GM21515 (cell line): ENCODE measurements at regions not wholly inside any gene's neighbourhood (a gene's known extent, or its start where the extent isn't known, plus 50 kb on each side); places are given as distances from the start of the nearest gene placed in this dataset.

Experiments
- ATAC-seq: cut with Tn5 transposase; IDR thresholded peaks from one replicate; pipeline ENCODE4 v1.9.1; 2021; ENCODE audit not compliant: unreplicated experiment

- no peak for ATAC-seq
Measured at GRCh38 chr5:4949108-4949507, 191.0 kb upstream of the ADAMTS16 start.

- no peak for ATAC-seq
Measured at GRCh38 chr5:4953576-4953975, 186.6 kb upstream of the ADAMTS16 start.

GRCh38 chr5:4954048-4954447 is 186.1 kb upstream of the ADAMTS16 start:
- ATAC-seq = no peak

GRCh38 chr5:4963265-4963664 is 176.9 kb upstream of the ADAMTS16 start:
- no peak for ATAC-seq

- ATAC-seq = no peak
Measured at GRCh38 chr5:4969351-4969750, 170.8 kb upstream of the ADAMTS16 start.

GRCh38 chr5:4970171-4970570 is 170.0 kb upstream of the ADAMTS16 start:
- no peak for ATAC-seq

- no peak for ATAC-seq
Measured at GRCh38 chr5:4976902-4977301, 163.2 kb upstream of the ADAMTS16 start.

- ATAC-seq = no peak
Measured at GRCh38 chr5:4977416-4978110, 162.6 kb upstream of the ADAMTS16 start.

GRCh38 chr5:4980201-4980600 is 159.9 kb upstream of the ADAMTS16 start:
- no peak for ATAC-seq

GRCh38 chr5:4981608-4982007 is 158.5 kb upstream of the ADAMTS16 start:
- no peak for ATAC-seq

- no peak for ATAC-seq
Measured at GRCh38 chr5:4983701-4984100, 156.4 kb upstream of the ADAMTS16 start.

GRCh38 chr5:4984461-4984860 is 155.7 kb upstream of the ADAMTS16 start:
- no peak for ATAC-seq

GRCh38 chr5:4987431-4987830 is 152.7 kb upstream of the ADAMTS16 start:
- no peak for ATAC-seq

- no peak for ATAC-seq
Measured at GRCh38 chr5:4989118-4989517, 151.0 kb upstream of the ADAMTS16 start.

- ATAC-seq = no peak
Measured at GRCh38 chr5:4990017-4990416, 150.1 kb upstream of the ADAMTS16 start.

- no peak for ATAC-seq
Measured at GRCh38 chr5:4990462-4990861, 149.7 kb upstream of the ADAMTS16 start.

GRCh38 chr5:4991925-4992324 is 148.2 kb upstream of the ADAMTS16 start:
- ATAC-seq = no peak

GRCh38 chr5:4995014-4995413 is 145.1 kb upstream of the ADAMTS16 start:
- no peak for ATAC-seq

GRCh38 chr5:5005353-5005752 is 134.8 kb upstream of the ADAMTS16 start:
- no peak for ATAC-seq

GRCh38 chr5:5006548-5006947 is 133.6 kb upstream of the ADAMTS16 start:
- no peak for ATAC-seq

GRCh38 chr5:5009240-5009639 is 130.9 kb upstream of the ADAMTS16 start:
- no peak for ATAC-seq

GRCh38 chr5:5011151-5011550 is 129.0 kb upstream of the ADAMTS16 start:
- no peak for ATAC-seq

- no peak for ATAC-seq
Measured at GRCh38 chr5:5014586-5015235, 125.4 kb upstream of the ADAMTS16 start.
